Activated naive CD8-positive, alpha-beta T cell treated with anti-CD3 and anti-CD28 coated beads, Interleukin-2, amount 50 U/mL, for 24 hours (primary cell): ENCODE measurements at regions not wholly inside any gene's neighbourhood (a gene's known extent, or its start where the extent isn't known, plus 50 kb on each side); places are given as distances from the start of the nearest gene placed in this dataset.

ENCODE experiments used
- ATAC-seq: fragments of 150-1000 bp; cut with Tn5 transposase; one replicate; pipeline ENCODE4 v1.10.0; 2021
- DNase-seq: peaks from one replicate; pipeline ENCODE4 v3.0.0; 2021
- H3K27ac Mint-ChIP-seq: one replicate; pipeline ENCODE4 v1.8.0; 2021; ENCODE audit warnings: mild to moderate bottlenecking, mixed read lengths
- H3K27me3 Mint-ChIP-seq: one replicate; pipeline ENCODE4 v1.8.0; 2021; ENCODE audit warnings: mixed read lengths
- H3K36me3 Mint-ChIP-seq: one replicate; pipeline ENCODE4 v1.8.0; 2021; ENCODE audit warnings: low read depth, mixed read lengths
- H3K4me1 Mint-ChIP-seq: one replicate; pipeline ENCODE4 v1.8.0; 2021; ENCODE audit warnings: mixed read lengths
- H3K4me3 Mint-ChIP-seq: one replicate; pipeline ENCODE4 v1.8.0; 2021; ENCODE audit warnings: mild to moderate bottlenecking, moderate library complexity, mixed read lengths
- H3K9me3 Mint-ChIP-seq: one replicate; pipeline ENCODE4 v1.8.0; 2021; ENCODE audit warnings: mixed read lengths

DNA sequence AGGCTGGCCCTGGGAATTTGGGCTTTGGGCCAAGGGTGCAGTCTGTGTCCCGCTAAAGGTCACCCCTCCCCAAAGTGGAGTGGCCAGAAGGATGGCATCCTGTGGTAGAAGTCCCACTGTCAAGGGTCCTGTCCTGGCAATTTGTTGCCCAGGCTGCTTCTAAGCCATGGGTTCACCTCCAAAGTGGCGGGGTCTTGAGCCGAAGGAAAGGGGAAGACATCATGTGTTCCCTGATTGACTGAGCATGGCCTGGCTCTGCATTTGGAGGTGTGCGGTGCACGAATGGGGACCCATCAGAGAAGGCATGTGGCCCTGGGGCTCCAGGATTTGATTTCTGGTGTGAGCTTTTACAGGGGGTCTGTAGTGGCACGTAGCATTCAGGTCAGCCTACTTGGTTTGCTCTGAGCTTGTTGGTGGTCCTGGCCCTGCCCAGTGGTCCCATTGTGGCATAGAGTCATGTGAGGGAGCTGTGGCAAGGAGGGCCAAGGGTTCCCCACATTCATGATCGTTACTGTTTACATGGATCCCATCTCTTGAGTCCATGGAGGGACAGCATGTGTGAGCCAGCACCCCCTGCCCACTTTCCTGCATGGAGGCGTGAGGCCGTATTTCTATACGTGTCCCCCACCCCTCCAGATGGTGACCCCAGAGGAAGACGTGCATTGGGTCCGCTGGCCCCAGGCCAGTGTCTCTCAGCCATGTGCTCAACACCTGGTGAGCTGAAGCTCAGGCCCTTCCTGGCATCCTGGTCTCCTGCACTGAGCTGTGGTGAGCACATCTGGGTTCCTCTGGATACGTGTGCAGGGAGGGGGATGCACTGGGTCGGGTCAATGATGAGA is 225.1 kb downstream of the SNRPN start:
- H3K27me3 Mint-ChIP-seq, result no peaks in the 10 kb centered on the region

DNA sequence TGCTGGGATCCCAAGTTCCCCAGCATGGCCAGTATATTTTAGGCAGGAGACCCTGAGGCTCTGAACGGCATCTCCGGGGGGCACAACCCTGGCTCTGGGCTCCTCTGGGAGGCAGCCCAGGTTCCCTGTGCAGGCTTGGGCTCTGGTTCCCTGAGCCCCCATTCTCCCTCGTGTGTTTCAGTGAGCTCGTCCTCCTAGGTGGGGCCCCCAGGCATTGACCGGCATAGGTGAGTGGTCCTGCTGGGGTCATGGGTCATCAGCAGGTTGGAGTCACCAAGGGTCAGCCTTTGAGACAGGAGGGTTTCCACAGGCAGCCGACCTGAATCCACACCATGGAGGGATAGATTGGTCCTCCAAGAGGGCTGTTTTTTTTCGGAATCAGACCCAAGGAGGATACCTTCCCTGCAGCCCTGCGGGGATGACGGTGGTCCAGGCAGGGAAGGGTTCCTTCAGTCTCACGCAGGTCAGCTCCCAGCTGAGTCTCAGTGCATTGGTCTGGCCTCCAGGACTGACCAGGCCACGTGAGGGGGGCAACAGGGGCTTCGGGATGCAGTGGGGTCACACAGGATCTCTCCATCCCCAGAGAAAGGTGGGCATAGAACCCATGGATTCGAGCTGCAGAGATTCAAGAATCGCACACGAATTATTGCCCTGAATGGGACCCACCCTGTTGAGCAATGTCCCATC is 226.0 kb downstream of the SNRPN start:
- no peak overlapping the region for H3K4me3 Mint-ChIP-seq
- no peak overlapping the region for H3K27ac Mint-ChIP-seq
- no peaks in the 10 kb centered on the region for H3K4me1 Mint-ChIP-seq
- DNase-seq (no peak), ATAC-seq (no peak)
- peaks cover 7% of the 10 kb centered on the region for H3K9me3 Mint-ChIP-seq
- H3K27me3 Mint-ChIP-seq, result no peaks in the 10 kb centered on the region
- no peaks in the 10 kb centered on the region for H3K36me3 Mint-ChIP-seq

More for the DNA sequence above, 225.1 kb downstream of the SNRPN start:
- no peak for ATAC-seq
- H3K4me1 Mint-ChIP-seq, result no peaks in the 10 kb centered on the region
- H3K36me3 Mint-ChIP-seq, result no peaks in the 10 kb centered on the region
- peaks cover 9% of the 10 kb centered on the region for H3K9me3 Mint-ChIP-seq
- no peak overlapping the region for H3K4me3 Mint-ChIP-seq
- DNase-seq, result no peak
- no peak overlapping the region for H3K27ac Mint-ChIP-seq

GRCh38 chr15:25181293-25182097 is 226.7 kb downstream of the SNRPN start:
- ATAC-seq (no peak), DNase-seq (no peak)
- no peaks in the 10 kb centered on the region for H3K36me3 Mint-ChIP-seq
- H3K27me3 Mint-ChIP-seq, result no peaks in the 10 kb centered on the region
- H3K27ac Mint-ChIP-seq, result no peak overlapping the region
- peaks cover 7% of the 10 kb centered on the region for H3K9me3 Mint-ChIP-seq
- no peak overlapping the region for H3K4me3 Mint-ChIP-seq
- H3K4me1 Mint-ChIP-seq, result no peaks in the 10 kb centered on the region

- no peak overlapping the region for H3K27ac Mint-ChIP-seq
- ATAC-seq (peak; percentile 8), DNase-seq (no peak)
- no peaks in the 10 kb centered on the region for H3K36me3 Mint-ChIP-seq
- no peak overlapping the region for H3K4me3 Mint-ChIP-seq
- no peaks in the 10 kb centered on the region for H3K4me1 Mint-ChIP-seq
- H3K27me3 Mint-ChIP-seq, result no peaks in the 10 kb centered on the region
- peaks cover 7% of the 10 kb centered on the region for H3K9me3 Mint-ChIP-seq
Observed at GRCh38 chr15:25182098-25182478, 227.3 kb downstream of the SNRPN start.

DNA sequence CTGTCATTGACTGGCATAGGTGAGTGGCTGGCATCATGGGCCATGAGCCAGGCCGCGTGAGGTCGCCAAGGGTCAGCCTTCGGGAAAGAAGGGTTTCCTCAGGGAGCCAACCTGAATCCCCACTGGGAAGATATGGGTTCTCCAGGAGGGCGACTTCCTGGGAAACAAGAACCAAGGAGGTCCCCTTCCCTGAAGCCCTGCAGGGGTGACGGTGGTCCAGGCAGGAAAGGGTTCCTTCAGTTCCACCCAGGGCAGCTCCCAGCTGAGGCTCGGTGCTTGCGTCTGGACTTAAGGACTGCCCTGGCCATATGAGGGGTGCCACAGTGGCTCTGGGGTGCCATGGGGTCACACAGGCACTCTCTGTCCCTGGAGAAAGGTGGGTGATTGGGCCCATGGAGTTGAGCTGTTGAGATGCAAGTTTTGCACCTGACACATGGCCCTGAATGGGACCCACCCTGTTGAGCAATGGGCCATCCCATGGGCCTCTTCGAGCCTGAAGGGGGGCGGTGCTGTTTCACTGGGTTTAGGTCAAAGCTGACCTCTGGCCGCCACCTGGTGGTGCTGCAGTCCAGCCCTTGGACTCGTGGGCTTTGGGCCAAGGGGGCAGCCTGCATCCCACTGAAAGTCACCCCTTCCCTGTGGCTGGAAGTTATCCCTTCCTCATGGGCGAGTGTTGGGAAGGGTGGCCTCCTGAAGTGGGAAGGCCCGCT is 228.1 kb downstream of the SNRPN start:
- Mint-ChIP-seq H3K4me3 (no peak overlapping the region), H3K27me3 (no peaks in the 10 kb centered on the region), H3K4me1 (no peaks in the 10 kb centered on the region), H3K9me3 (peaks cover 7% of the 10 kb centered on the region), H3K36me3 (no peaks in the 10 kb centered on the region), H3K27ac (no peak overlapping the region)
- DNase-seq (no peak), ATAC-seq (no peak)

GRCh38 chr15:25183581-25184251 is 228.9 kb downstream of the SNRPN start:
- H3K36me3 Mint-ChIP-seq, result no peaks in the 10 kb centered on the region
- peaks cover 4% of the 10 kb centered on the region for H3K9me3 Mint-ChIP-seq
- H3K27ac Mint-ChIP-seq, result no peak overlapping the region
- H3K4me1 Mint-ChIP-seq, result no peaks in the 10 kb centered on the region
- no peak overlapping the region for H3K4me3 Mint-ChIP-seq
- no peaks in the 10 kb centered on the region for H3K27me3 Mint-ChIP-seq
- DNase-seq, result no peak
- ATAC-seq, result no peak

GRCh38 chr15:25184356-25185155 is 229.8 kb downstream of the SNRPN start:
- no peak overlapping the region for H3K4me3 Mint-ChIP-seq
- no peak for DNase-seq
- H3K27me3 Mint-ChIP-seq, result no peaks in the 10 kb centered on the region

DNA sequence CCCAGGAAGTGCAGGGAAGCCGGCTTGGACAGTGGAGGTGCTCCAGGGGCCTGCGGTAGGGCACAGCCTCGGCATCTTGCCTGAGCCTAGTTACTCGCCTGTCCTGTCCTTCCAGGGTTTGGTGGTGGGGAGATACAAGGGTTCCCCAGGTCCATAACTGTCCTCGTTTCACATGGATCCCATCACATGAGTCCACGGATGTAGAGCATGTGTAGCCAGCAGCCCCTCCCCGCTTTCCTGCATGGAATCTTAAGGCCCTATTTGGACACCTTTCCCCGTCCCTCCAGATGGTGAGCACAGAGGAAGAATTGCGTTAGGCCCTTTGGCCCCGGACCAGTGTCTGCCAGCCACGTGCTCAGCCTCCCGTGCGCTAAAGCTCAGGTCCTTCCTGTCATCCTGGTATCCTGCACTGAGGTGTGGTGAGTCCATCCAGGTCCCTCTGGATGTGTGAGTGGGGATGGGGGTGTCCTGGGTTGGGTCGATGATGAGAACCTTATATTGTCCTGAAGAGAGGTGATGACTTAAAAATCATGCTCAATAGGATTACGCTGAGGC is 230.4 kb downstream of the SNRPN start:
- DNase-seq, result no peak
- Mint-ChIP-seq H3K36me3 (no peaks in the 10 kb centered on the region), H3K27ac (no peak overlapping the region), H3K27me3 (no peaks in the 10 kb centered on the region), H3K4me1 (no peaks in the 10 kb centered on the region), H3K9me3 (peaks cover 3% of the 10 kb centered on the region), H3K4me3 (no peak overlapping the region)
- no peak for ATAC-seq

More at GRCh38 chr15:25184356-25185155, 229.8 kb downstream of the SNRPN start:
- no peak overlapping the region for H3K27ac Mint-ChIP-seq
- no peaks in the 10 kb centered on the region for H3K36me3 Mint-ChIP-seq
- H3K9me3 Mint-ChIP-seq, result peaks cover 4% of the 10 kb centered on the region
- ATAC-seq, result no peak
- no peaks in the 10 kb centered on the region for H3K4me1 Mint-ChIP-seq

DNA sequence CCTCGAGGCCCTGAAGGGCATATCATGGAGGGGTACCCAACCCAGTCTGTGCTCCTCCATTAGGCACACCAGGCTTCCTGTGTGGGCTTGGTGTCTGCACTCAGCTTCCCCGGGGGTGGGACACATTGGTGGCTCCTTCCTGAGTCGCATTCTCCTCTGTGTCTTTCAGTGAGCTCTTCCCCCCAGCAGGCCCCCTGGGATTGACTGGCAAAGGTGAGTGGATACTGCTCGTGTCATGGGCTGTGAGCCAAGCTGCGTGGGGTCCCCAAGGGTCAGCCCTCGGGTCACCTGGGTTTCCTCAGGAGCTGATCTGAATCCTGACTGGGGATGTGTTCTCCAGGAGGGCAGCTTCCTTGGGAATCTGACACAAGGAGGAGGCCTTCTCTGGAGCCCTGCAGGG is 231.0 kb downstream of the SNRPN start:
- Mint-ChIP-seq H3K4me1 (no peaks in the 10 kb centered on the region), H3K27ac (no peak overlapping the region), H3K36me3 (no peaks in the 10 kb centered on the region), H3K9me3 (no peaks in the 10 kb centered on the region), H3K4me3 (no peak overlapping the region), H3K27me3 (no peaks in the 10 kb centered on the region)
- DNase-seq (no peak), ATAC-seq (no peak)

DNA sequence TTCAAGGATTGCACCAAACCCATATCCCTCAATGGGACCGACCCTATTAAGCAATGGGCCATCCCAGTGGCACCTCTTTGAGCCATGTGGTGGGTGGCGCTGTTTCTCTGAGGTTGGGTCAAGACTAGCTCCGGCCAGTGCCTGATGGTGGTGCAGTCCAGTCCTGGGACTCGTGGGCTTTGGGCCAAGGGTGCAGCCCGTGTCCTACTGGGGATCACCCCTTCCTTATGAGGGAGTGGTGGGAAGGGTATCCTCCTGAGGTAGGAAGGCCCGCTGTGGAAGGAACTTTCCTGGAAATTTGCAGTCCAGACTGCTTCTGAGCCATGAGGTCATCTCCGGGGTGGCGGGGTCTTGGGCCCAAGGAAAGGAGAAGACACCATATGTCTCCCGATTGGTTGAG is 231.6 kb downstream of the SNRPN start:
- Mint-ChIP-seq H3K36me3 (no peaks in the 10 kb centered on the region), H3K27ac (no peak overlapping the region), H3K27me3 (no peaks in the 10 kb centered on the region), H3K4me1 (no peaks in the 10 kb centered on the region), H3K4me3 (no peak overlapping the region), H3K9me3 (no peaks in the 10 kb centered on the region)
- ATAC-seq, result no peak
- DNase-seq, result no peak

DNA sequence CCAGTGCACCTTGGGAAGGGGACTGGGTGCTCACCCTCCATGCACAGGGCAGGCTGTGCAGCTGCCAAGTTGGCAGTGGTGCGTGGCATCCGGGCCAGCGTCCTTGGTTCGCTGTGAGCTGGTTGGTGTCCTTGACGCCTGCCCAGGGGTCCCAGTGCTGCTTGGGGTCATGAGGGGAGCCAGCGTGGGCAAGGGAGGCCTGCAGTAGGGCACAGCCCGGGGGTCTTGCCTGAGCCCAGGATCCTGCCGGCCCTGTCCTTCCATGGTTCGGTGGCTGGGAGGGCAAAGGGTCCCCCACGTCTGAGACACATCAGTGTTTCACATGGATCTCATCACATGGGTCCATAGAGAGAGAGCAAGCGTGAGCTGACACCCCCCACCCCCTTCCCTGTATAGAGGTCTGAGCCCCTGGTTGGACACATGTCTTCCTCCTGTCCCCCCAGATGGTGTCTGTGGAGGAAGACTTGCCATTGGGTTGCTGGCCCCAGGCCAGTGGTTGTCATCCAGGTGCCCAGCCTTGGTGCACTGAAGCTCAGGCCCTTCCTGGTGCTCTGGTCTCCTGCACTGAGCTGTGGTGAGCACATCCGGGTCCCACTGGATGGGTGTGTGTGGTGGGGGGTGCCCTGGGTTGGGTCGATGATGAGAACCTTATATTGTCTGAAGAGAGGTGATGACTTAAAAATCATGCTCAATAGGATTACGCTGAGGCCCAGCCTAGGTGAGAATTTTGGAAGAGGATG is 232.3 kb downstream of the SNRPN start:
- Mint-ChIP-seq H3K4me3 (no peak overlapping the region), H3K27me3 (no peaks in the 10 kb centered on the region), H3K4me1 (no peaks in the 10 kb centered on the region), H3K27ac (no peak overlapping the region), H3K9me3 (no peaks in the 10 kb centered on the region), H3K36me3 (no peaks in the 10 kb centered on the region)
- no peak for DNase-seq
- no peak for ATAC-seq

DNA sequence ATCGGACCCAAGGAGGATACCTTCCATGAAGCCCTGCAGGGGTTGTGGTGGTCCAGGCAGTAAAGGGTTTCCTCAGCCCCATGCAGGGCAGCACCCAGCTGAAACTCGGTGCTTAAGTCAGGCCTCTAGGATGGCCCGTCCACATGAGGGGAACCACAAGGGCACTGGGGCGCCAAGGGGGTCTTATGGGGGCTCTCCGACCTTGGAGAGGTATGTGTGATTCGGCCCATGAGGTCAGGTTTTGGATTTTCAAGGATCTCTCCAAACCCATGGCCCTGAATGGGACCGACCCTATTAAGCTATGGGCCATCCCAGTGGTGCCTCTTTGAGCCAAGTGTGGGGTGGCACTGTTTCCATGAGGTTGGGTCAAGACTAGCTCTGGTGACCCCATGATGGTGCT is 233.3 kb downstream of the SNRPN start:
- no peaks in the 10 kb centered on the region for H3K36me3 Mint-ChIP-seq
- no peak overlapping the region for H3K4me3 Mint-ChIP-seq
- no peaks in the 10 kb centered on the region for H3K4me1 Mint-ChIP-seq
- H3K9me3 Mint-ChIP-seq, result no peaks in the 10 kb centered on the region
- H3K27ac Mint-ChIP-seq, result no peak overlapping the region
- DNase-seq, result no peak
- ATAC-seq, result no peak
- no peaks in the 10 kb centered on the region for H3K27me3 Mint-ChIP-seq
